ENCODE measurements at regions not wholly inside any gene's neighbourhood (a gene's known extent, or its start where the extent isn't known, plus 50 kb on each side); places are given as distances from the start of the nearest gene placed in this dataset.

DNA sequence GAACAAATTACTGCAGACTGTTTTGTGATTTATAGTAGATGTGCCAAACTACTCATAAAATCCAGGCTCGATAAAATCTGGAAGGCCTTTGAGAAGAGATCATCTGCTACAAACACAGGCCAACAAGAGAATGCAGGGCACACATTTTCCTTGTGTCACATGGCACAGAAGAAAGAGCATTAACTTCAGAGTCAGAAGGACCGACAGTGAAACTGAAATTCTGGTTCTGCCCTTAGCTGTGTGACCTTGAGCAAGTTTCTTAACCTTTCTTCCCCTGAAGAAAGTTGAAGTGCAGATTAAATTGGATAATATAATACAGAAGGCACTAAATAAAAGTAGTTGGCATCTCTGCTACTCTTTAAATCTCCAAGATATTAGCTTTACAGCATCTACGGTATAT is 338.4 kb upstream of the IRAK1BP1 start:
- TF ChIP-seq, protein P1, sequence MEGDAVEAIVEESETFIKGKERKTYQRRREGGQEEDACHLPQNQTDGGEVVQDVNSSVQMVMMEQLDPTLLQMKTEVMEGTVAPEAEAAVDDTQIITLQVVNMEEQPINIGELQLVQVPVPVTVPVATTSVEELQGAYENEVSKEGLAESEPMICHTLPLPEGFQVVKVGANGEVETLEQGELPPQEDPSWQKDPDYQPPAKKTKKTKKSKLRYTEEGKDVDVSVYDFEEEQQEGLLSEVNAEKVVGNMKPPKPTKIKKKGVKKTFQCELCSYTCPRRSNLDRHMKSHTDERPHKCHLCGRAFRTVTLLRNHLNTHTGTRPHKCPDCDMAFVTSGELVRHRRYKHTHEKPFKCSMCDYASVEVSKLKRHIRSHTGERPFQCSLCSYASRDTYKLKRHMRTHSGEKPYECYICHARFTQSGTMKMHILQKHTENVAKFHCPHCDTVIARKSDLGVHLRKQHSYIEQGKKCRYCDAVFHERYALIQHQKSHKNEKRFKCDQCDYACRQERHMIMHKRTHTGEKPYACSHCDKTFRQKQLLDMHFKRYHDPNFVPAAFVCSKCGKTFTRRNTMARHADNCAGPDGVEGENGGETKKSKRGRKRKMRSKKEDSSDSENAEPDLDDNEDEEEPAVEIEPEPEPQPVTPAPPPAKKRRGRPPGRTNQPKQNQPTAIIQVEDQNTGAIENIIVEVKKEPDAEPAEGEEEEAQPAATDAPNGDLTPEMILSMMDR (IDR thresholded peaks at IDR 0.05; ENCODE audit: low read length) = no peak
- no peak for TF ChIP-seq EZH2 (IDR thresholded peaks at IDR 0.05; ENCODE audit: borderline replicate concordance, low read length)

Data from OCI-LY1 (cell line).